ENCODE measurements at regions not wholly inside any gene's neighbourhood (a gene's known extent, or its start where the extent isn't known, plus 50 kb on each side); places are given as distances from the start of the nearest gene placed in this dataset.

GRCh38 chr13:112246731-112247470, 129.3 kb upstream of the SPACA7 start:
- Histone ChIP-seq H2AFZ (ENCODE audit: low read depth, low read length) (no peak overlapping the region), H3K36me3 (ENCODE audit: control insufficient read depth in 2 of 2, extremely low read depth in 1 of 2, insufficient read depth in 2 of 2, low read length in 2 of 2) (no peaks in the 10 kb centered on the region), H3K27ac (ENCODE audit: insufficient read depth, low read depth, low read length) (no peak overlapping the region), H3K4me2 (ENCODE audit: insufficient read depth, low read length) (no peak overlapping the region), H4K20me1 (replicated peaks; ENCODE audit: control insufficient read depth, extremely low read depth, insufficient read depth, low read length) (no peaks in the 10 kb centered on the region), H3K4me3 (replicated peaks in 1 of 3; ENCODE audit: insufficient read depth in 1 of 3, low read depth in 1 of 3, low read length in 3 of 3) (no peak overlapping the region), H3K9ac (replicated peaks; ENCODE audit: extremely low read depth, insufficient read depth, low read length) (no peak overlapping the region), H3K9me1 (replicated peaks; ENCODE audit: control insufficient read depth, extremely low read depth, insufficient read depth, low read length) (no peaks in the 10 kb centered on the region), H3K4me1 (ENCODE audit: control insufficient read depth, extremely low read depth, insufficient read depth, low read length) (no peaks in the 10 kb centered on the region), H3K27me3 (ENCODE audit: control insufficient read depth in 2 of 2, insufficient read depth in 2 of 2, low read length in 2 of 2) (no peaks in the 10 kb centered on the region), H3K79me2 (ENCODE audit: control insufficient read depth, insufficient read depth, low read length) (no peaks in the 10 kb centered on the region), H3K9me3 (replicated peaks; ENCODE audit: control insufficient read depth, insufficient read depth, low read length) (no peaks in the 10 kb centered on the region)
- intact Hi-C loops (cut with micrococcal nuclease) (no loop called here), dilution Hi-C loops (cut with MboI; ENCODE audit: extremely low pct_ligation_motif_present, low sequenced_read_pairs) (no loop called here)
- ChIA-PET POLR2A (no interaction called here), CTCF (no interaction called here)
- DNase-seq (ENCODE audit: low read depth, low spot score) (no peak), FAIRE-seq (no peak)
- no TSS peak for BruUV-seq (replicated peaks)
- TF ChIP-seq GATA2 (IDR thresholded peaks at IDR 0.05; ENCODE audit: insufficient read depth, insufficient read length, low read depth, low read length) (no peak), POLR2A (IDR thresholded peaks at IDR 0.05; ENCODE audit: low read depth, low read length) (no peak), JUN (IDR thresholded peaks at IDR 0.05; ENCODE audit: borderline replicate concordance, insufficient read depth, insufficient read length, low read depth) (no peak), MYC (IDR thresholded peaks at IDR 0.05; ENCODE audit: low read depth, low read length) (no peak), EZH2 (IDR thresholded peaks at IDR 0.05; ENCODE audit: borderline replicate concordance, low read depth, low read length, severe bottlenecking) (no peak), FOS (IDR thresholded peaks at IDR 0.05; ENCODE audit: borderline replicate concordance, insufficient read depth, low read length) (no peak), CTCF (IDR thresholded peaks at IDR 0.05; ENCODE audit: extremely low read depth in 1 of 2, insufficient read depth in 1 of 2, low read depth in 1 of 2, low read length in 2 of 2) (no peak), POLR2AphosphoS5 (IDR thresholded peaks at IDR 0.05; ENCODE audit: insufficient read depth, low read depth, low read length) (no peak)
- TF ChIP-seq, protein P1, sequence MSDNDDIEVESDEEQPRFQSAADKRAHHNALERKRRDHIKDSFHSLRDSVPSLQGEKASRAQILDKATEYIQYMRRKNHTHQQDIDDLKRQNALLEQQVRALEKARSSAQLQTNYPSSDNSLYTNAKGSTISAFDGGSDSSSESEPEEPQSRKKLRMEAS (IDR thresholded peaks at IDR 0.05; ENCODE audit: insufficient read depth, insufficient read length) = no peak
